Mucosa of stomach (tissue), 1 donor: ENCODE measurements at regions not wholly inside any gene's neighbourhood (a gene's known extent, or its start where the extent isn't known, plus 50 kb on each side); places are given as distances from the start of the nearest gene placed in this dataset.

Source experiments
- H3K27me3 ChIP-seq: one replicate; pipeline ENCODE4 v1.7.0; 2013; ENCODE audit warnings: mild to moderate bottlenecking, low read length; ENCODE audit not compliant: control insufficient read depth, insufficient read depth
- H3K36me3 ChIP-seq: one replicate; pipeline ENCODE4 v1.7.0; 2013; ENCODE audit warnings: low read length; ENCODE audit not compliant: control insufficient read depth, insufficient read depth
- H3K4me1 ChIP-seq: one replicate; pipeline ENCODE4 v1.7.0; 2013; ENCODE audit warnings: mild to moderate bottlenecking, low read length; ENCODE audit not compliant: control insufficient read depth, insufficient read depth
- H3K4me3 ChIP-seq: one replicate; pipeline ENCODE4 v1.7.0; 2013; ENCODE audit warnings: low read length
- H3K9ac ChIP-seq: one replicate; pipeline ENCODE4 v1.7.0; 2013; ENCODE audit warnings: mild to moderate bottlenecking, low read length, moderate library complexity
- H3K9me3 ChIP-seq: one replicate; pipeline ENCODE4 v1.7.0; 2013; ENCODE audit warnings: mild to moderate bottlenecking, low read length, moderate library complexity; ENCODE audit not compliant: control insufficient read depth
- donor health status: Pancreatic carcinoma.

DNA sequence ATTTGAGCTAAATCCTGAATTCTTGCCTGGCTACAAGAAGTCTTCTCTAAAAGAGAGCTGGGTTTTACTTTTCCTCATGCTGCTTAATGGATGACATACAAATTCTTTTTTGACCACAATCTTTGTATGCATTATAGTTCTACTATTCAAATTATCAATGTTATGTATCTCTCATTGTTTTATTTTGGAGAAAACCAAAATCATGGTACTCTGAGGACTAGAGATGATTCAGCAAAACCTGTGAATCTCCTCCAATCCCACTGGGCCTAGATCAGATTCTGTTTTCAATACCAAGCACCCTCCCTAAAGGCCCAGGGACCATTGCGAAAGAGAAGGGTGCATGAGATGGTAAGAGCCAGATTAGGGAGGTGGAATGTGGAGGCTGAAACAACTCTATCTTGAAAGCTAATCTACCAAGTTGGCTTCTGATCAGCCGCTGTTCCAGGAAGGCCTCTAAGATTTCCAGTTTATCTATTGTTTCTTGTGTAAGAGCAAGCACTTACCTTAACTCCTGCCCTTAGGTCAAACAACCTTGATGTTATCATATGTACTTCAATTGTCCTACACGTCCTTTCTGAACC is 547.2 kb downstream of the PLPP3 start:
- Histone ChIP-seq H3K9ac (no peak overlapping the region), H3K4me1 (no peaks in the 10 kb centered on the region), H3K36me3 (no peaks in the 10 kb centered on the region), H3K27me3 (no peaks in the 10 kb centered on the region), H3K4me3 (no peak overlapping the region), H3K9me3 (no peaks in the 10 kb centered on the region)

DNA sequence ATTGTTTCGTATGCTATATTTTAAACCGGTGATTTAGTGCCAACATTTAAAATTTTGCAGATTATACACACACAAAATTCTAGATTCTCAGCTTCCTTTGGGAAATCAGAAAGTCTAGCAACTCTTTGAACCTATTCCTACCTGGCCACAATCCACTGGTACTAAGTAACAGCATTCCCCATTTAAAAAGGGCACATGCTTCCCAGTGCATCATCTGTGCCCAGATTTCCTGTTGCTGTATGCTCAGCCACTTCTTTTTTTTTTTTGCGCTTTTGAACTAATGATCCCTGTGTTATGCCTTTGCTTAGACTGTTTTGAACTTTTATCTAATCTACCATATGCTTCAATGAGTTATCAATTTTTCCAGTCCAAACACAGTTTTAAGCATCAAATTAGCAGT is 548.4 kb downstream of the PLPP3 start:
- H3K27me3 ChIP-seq, result no peaks in the 10 kb centered on the region
- no peaks in the 10 kb centered on the region for H3K36me3 ChIP-seq
- no peaks in the 10 kb centered on the region for H3K9me3 ChIP-seq
- H3K4me1 ChIP-seq, result no peaks in the 10 kb centered on the region
- no peak overlapping the region for H3K9ac ChIP-seq
- H3K4me3 ChIP-seq, result no peak overlapping the region

DNA sequence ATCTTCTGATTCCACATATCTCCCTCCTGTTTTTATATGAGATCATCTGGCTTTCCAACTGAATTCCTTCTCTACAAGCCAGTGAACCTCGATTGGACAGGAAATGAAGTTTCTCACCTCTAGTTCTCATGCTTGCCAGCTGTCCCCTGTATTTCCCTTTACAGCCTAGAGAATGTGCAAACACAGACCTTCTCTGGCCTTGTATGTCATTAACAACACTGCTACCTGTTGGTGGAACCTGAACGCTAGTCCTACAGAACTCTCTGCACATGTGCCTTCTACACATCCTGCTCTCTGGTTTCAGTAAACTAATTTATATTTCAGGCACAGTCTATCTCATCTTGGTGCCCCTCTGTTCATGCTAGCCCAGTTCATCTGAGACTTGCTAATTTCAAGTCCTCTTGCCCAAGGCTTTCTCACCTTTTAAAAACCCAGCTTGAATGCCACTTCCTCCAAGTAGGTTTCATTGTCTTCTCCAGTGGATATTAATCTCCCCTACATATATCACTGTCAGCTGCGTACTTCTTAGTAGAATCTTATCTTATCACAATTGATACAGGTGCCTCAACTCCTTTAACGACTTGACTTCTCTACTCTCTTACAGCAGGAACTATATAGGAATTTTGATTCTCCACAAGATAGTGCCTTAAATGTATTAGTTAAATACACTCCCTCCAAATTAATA is 549.9 kb downstream of the PLPP3 start:
- Histone ChIP-seq H3K4me1 (no peaks in the 10 kb centered on the region), H3K27me3 (no peaks in the 10 kb centered on the region), H3K36me3 (no peaks in the 10 kb centered on the region), H3K9ac (no peak overlapping the region), H3K9me3 (no peaks in the 10 kb centered on the region), H3K4me3 (no peak overlapping the region)

DNA sequence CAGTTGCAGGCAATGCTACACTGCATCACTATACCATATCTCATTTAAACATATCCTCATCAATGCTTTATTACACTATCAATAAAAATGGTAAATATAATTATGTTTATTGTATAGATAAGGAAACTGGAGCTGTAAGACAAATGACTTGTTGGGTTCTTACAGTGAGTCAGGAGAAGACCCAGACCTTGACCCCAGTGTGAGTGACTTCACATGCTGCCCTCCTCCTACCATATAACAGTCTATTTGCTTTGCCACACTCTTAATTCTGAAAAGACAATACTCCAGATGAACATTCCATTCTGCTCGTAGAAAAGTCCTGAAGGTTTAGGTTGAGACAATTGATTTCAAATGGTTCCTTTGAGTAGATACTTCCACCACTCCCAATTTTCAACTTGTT is 550.5 kb downstream of the PLPP3 start:
- no peaks in the 10 kb centered on the region for H3K36me3 ChIP-seq
- H3K4me1 ChIP-seq, result no peaks in the 10 kb centered on the region
- no peak overlapping the region for H3K4me3 ChIP-seq
- no peak overlapping the region for H3K9ac ChIP-seq
- H3K9me3 ChIP-seq, result no peaks in the 10 kb centered on the region
- no peaks in the 10 kb centered on the region for H3K27me3 ChIP-seq

DNA sequence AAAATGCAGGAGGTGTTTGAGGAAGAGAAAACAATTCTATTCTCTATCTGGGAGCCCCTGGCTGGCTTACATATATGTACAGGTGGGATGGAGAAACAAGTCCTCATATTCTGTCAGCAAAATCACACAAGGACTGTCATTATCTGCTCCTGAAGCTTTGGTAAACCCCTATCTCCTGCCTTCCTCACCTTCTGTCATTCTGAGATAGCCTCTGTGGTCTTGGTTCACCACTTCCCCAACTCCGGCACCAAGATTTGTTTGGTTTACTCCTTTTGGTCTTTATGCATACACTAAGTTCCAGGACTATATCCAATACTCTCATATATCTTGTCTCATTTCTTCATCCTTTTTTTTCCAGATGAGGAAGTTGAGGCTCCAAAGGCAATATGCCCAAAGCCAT is 551.1 kb downstream of the PLPP3 start:
- H3K4me1 ChIP-seq, result no peaks in the 10 kb centered on the region
- H3K9ac ChIP-seq, result no peak overlapping the region

DNA sequence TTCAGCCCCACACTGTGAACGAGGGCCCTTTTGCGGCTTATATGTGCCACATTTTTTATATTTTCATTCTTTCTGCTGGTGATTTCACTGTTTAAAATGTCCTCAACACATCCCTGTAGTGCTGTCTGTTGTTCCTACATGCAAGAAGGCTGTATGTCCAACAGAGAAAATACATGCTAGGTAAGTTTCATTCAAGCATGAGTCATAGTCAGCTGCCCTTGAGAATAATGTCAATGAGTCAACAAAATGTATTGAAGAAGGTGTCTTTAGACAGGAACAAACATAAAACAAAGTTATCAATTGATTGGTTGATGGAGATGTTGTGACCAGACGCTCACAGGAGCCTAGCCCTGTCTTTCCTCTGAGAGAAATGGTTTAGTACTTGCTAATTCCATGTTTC is 553.4 kb downstream of the PLPP3 start:
- H3K27me3 ChIP-seq, result no peaks in the 10 kb centered on the region
- H3K9ac ChIP-seq, result no peak overlapping the region
- no peaks in the 10 kb centered on the region for H3K4me1 ChIP-seq
- H3K9me3 ChIP-seq, result no peaks in the 10 kb centered on the region
- H3K4me3 ChIP-seq, result no peak overlapping the region
- H3K36me3 ChIP-seq, result no peaks in the 10 kb centered on the region

More for the DNA sequence above, 551.1 kb downstream of the PLPP3 start:
- Histone ChIP-seq H3K27me3 (no peaks in the 10 kb centered on the region), H3K4me3 (no peak overlapping the region), H3K36me3 (no peaks in the 10 kb centered on the region), H3K9me3 (no peaks in the 10 kb centered on the region)

DNA sequence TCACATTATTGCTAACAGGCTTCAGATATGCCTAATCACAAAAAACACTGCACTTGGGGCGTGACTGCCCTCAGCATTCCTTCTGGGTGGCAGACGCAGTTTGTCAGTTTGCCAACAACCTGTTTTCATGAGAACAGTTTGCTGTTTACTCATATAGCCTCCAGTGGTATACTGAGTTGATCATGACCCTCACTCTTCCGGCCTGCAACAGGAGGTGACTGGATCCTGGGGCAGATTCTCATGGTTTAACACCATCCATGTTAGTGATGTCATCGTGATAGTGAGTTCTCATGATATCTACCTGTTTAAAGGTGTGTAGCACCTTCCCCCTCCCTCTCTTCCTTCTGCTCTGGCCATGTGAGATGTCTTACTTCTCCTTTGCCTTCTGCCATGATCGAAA is 555.2 kb downstream of the PLPP3 start:
- Histone ChIP-seq H3K9ac (no peak overlapping the region), H3K27me3 (no peaks in the 10 kb centered on the region), H3K4me3 (no peak overlapping the region), H3K9me3 (no peaks in the 10 kb centered on the region), H3K4me1 (no peaks in the 10 kb centered on the region), H3K36me3 (no peaks in the 10 kb centered on the region)

DNA sequence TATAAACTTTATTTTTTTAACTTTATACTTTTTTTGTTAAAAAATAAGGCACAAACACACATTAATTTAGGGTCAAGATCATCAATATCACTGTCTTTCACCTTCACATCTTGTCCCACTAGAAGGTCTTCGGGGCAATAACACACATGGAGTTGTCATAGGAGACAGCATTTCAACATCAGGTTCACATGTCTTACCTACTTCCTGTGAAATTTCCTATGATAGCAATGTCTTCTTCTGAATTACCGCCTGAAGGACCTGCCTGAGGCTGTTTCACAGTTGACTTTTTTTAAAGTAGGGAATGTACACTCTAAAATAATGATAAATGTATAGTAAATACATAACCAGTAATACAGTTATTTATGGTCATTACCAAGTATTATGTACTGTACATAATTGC is 559.4 kb downstream of the PLPP3 start:
- no peak overlapping the region for H3K9ac ChIP-seq
- no peaks in the 10 kb centered on the region for H3K27me3 ChIP-seq
- H3K9me3 ChIP-seq, result no peaks in the 10 kb centered on the region
- H3K4me1 ChIP-seq, result no peaks in the 10 kb centered on the region
- H3K36me3 ChIP-seq, result no peaks in the 10 kb centered on the region
- H3K4me3 ChIP-seq, result no peak overlapping the region

DNA sequence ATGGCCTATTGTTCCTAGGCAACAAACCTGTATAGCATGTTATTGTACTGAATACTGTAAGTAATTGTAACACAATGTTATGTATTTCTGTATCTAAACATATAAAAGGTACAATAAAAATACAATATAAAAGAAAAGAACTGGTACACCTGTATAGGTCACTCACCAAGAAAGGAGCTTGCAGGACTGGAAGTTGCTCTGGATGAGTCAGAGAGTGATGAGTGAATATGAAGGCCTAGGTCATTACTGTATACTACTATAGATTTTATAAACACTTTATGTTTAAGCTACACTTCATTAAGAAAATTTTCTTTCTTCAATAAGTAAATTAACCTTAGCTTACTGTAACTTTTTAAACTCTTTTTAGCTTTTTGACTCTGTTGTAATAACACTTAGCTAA is 559.9 kb downstream of the PLPP3 start:
- Histone ChIP-seq H3K36me3 (no peaks in the 10 kb centered on the region), H3K27me3 (no peaks in the 10 kb centered on the region), H3K4me1 (no peaks in the 10 kb centered on the region), H3K4me3 (no peak overlapping the region), H3K9ac (no peak overlapping the region), H3K9me3 (no peaks in the 10 kb centered on the region)

DNA sequence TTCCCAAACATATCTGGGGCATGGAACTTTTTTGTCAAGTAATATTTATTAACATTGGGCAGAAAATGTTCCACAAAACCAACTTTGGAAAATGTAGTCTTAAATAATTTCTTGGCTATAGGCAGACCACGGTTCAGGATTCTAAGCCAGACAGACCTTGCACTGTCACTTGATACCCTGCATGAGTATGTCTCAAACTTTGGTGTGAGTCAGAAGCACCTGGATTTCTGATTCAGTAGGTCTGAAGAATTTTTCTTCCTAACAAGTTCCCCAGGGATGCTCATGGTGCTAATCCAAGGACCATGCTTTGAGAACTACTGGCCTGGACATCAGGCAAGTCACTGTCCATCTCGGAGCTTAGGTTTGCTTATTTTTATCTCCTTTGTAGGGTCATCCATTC is 562.0 kb downstream of the PLPP3 start:
- Histone ChIP-seq H3K27me3 (no peaks in the 10 kb centered on the region), H3K9ac (no peak overlapping the region), H3K36me3 (no peaks in the 10 kb centered on the region), H3K9me3 (no peaks in the 10 kb centered on the region), H3K4me3 (no peak overlapping the region), H3K4me1 (no peaks in the 10 kb centered on the region)

DNA sequence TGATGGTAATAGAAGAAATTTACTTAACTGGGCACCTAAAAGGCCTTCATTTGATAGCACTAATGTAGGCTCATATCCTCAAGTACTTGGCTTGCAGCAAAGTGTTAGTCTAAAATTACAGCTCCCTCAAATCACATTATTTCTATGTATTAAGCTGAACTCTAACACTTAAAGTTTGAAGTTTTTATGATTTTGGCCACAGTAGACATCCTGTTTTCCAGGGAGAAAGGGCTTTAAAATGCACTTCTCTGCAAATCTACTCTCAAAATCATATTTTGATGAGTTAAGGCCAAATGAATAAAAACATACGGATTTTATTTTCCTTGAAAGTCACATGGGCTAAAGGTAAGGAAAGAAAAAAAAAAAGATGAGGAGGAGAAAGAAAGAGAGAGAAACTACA is 575.5 kb downstream of the PLPP3 start:
- H3K4me3 ChIP-seq, result no peak overlapping the region
- H3K9me3 ChIP-seq, result no peaks in the 10 kb centered on the region
- H3K9ac ChIP-seq, result no peak overlapping the region
- H3K36me3 ChIP-seq, result no peaks in the 10 kb centered on the region
- H3K27me3 ChIP-seq, result no peaks in the 10 kb centered on the region
- H3K4me1 ChIP-seq, result no peaks in the 10 kb centered on the region

DNA sequence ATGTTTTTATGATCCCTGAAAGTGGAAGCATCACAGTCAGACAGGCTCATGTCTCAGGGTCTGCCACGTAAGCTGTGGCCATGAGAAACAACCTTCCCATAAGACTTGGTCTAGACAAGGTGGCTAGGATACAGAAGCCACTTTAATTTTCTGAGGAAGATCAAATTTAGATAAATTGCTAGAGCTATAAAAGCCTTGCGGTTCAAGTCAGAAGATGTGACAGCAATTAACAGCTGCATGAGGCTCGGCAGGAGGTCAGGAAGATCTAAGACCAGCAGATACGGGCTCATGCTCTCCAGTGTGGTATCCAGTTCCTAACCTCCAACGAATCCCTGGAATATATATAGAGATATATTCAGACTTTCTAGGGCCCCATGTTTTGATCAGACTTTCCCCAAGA is 577.1 kb downstream of the PLPP3 start:
- H3K27me3 ChIP-seq, result no peaks in the 10 kb centered on the region
- H3K4me1 ChIP-seq, result no peaks in the 10 kb centered on the region
- no peaks in the 10 kb centered on the region for H3K9me3 ChIP-seq
- no peaks in the 10 kb centered on the region for H3K36me3 ChIP-seq
- H3K9ac ChIP-seq, result no peak overlapping the region
- H3K4me3 ChIP-seq, result no peak overlapping the region

DNA sequence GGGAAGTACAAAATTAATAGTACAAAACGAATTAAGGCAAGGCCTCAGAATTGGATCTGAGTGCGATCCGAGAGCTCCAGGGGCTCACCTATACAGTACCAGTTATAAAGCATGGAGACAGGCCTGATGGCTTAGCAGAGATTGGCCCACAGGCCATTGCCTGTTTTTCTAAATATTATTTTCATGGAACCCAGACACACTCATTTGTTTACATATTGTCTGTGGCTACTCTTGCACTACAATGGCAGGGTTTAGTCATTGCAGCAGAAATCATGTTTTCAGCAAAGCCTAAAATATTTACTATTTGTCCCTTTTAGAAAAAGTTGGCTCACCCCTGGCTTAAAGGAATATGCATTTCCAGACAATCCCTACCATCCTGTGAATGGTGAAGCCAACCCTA is 578.9 kb downstream of the PLPP3 start:
- no peak overlapping the region for H3K4me3 ChIP-seq
- no peaks in the 10 kb centered on the region for H3K4me1 ChIP-seq
- no peak overlapping the region for H3K9ac ChIP-seq
- H3K9me3 ChIP-seq, result no peaks in the 10 kb centered on the region
- H3K27me3 ChIP-seq, result no peaks in the 10 kb centered on the region
- no peaks in the 10 kb centered on the region for H3K36me3 ChIP-seq
